CD14-positive monocyte (primary cell): ENCODE measurements at regions not wholly inside any gene's neighbourhood (a gene's known extent, or its start where the extent isn't known, plus 50 kb on each side); places are given as distances from the start of the nearest gene placed in this dataset.

Experiments used
- DNase-seq, 3 donors: peaks; one replicate each; pipeline ENCODE4 v3.0.0-alpha.2; 2011 to 2022
- H2AFZ ChIP-seq: 2 replicates; pipeline ENCODE4 v1.6.0; 2012; ENCODE audit warnings: mild to moderate bottlenecking, low read depth, low read length, inconsistent platforms; ENCODE audit not compliant: insufficient read depth, poor library complexity, severe bottlenecking
- H3K27ac ChIP-seq, 2 donors: 1 replicate in 1 of 2; 2 replicates in 1 of 2; pipeline ENCODE4 v1.5.1; 2012 to 2013; ENCODE audit warnings: low read length in 2 of 2, control low read depth in 1 of 2, inconsistent platforms in 1 of 2, low read depth in 1 of 2, mild to moderate bottlenecking in 1 of 2
- H3K27me3 ChIP-seq, 2 donors: one replicate each; pipeline versions ENCODE4 v1.6.0 to v1.6.1; 2011 to 2013; ENCODE audit warnings: low read length in 2 of 2; ENCODE audit not compliant: control insufficient read depth in 2 of 2, insufficient read depth in 2 of 2
- H3K36me3 ChIP-seq, 2 donors: replicated peaks in 1 of 2; 1 replicate in 1 of 2; 2 replicates in 1 of 2; pipeline versions ENCODE4 v1.5.1 to v1.6.1; 2012 to 2013; ENCODE audit warnings: low read length in 2 of 2, control low read depth in 1 of 2, inconsistent platforms in 1 of 2, mild to moderate bottlenecking in 1 of 2; ENCODE audit not compliant: insufficient read depth in 2 of 2, control insufficient read depth in 1 of 2
- H3K4me1 ChIP-seq, 2 donors: 1 replicate in 1 of 2; 2 replicates in 1 of 2; pipeline versions ENCODE4 v1.5.1 to v1.6.1; 2012 to 2013; ENCODE audit warnings: low read length in 2 of 2, control low read depth in 1 of 2, inconsistent platforms in 1 of 2, mild to moderate bottlenecking in 1 of 2, moderate library complexity in 1 of 2; ENCODE audit not compliant: insufficient read depth in 2 of 2, control insufficient read depth in 1 of 2
- H3K4me2 ChIP-seq: replicated peaks from 2 replicates; pipeline ENCODE3; 2012; ENCODE audit warnings: low read length, moderate library complexity, mild to moderate bottlenecking; ENCODE audit not compliant: poor library complexity, severe bottlenecking; ENCODE audit errors: extremely low read depth
- H3K4me3 ChIP-seq, 3 experiments: fragments of 200-600 bp in 1 of 3; sonication (generic) in 1 of 3; replicated peaks in 1 of 3; 1 replicate in 2 of 3; 2 replicates in 1 of 3; pipeline ENCODE4 v1.5.1; 2011 to 2013; ENCODE audit warnings: low read length in 3 of 3, mild to moderate bottlenecking in 3 of 3, control low read depth in 2 of 3, low read depth in 2 of 3, inconsistent platforms in 1 of 3, moderate library complexity in 1 of 3
- H3K79me2 ChIP-seq: 2 replicates; pipeline ENCODE4 v1.6.0; 2012; ENCODE audit warnings: mild to moderate bottlenecking, control low read depth, inconsistent platforms, low read length, moderate library complexity; ENCODE audit not compliant: insufficient read depth
- H3K9ac ChIP-seq: 2 replicates; pipeline ENCODE4 v1.6.0; 2017; ENCODE audit warnings: low read length, mild to moderate bottlenecking; ENCODE audit not compliant: insufficient read depth, poor library complexity, severe bottlenecking
- H3K9me3 ChIP-seq, 2 donors: replicated peaks in 1 of 2; 1 replicate in 1 of 2; 2 replicates in 1 of 2; pipeline versions ENCODE4 v1.5.1 to v1.6.1; 2012 to 2013; ENCODE audit warnings: low read length in 2 of 2, control low read depth in 1 of 2; ENCODE audit not compliant: control insufficient read depth in 1 of 2, insufficient read depth in 1 of 2
- H4K20me1 ChIP-seq: 2 replicates; pipeline ENCODE4 v1.6.0; 2012; ENCODE audit warnings: mild to moderate bottlenecking, low read length, control low read depth, moderate library complexity; ENCODE audit not compliant: insufficient read depth
- H3K27ac Mint-ChIP-seq, 7 donors: one replicate each; pipeline ENCODE4 v1.8.0; 2020; ENCODE audit warnings: mild to moderate bottlenecking in 7 of 7, mixed read lengths in 7 of 7, moderate library complexity in 6 of 7, inconsistent platforms in 2 of 7
- H3K27me3 Mint-ChIP-seq, 3 donors: one replicate each; pipeline ENCODE4 v1.8.0; 2021 to 2022; ENCODE audit warnings: low read depth in 3 of 3, mild to moderate bottlenecking in 3 of 3, mixed read lengths in 3 of 3, moderate library complexity in 3 of 3, inconsistent platforms in 1 of 3
- H3K36me3 Mint-ChIP-seq, 2 donors: one replicate each; pipeline ENCODE4 v1.8.0; 2020; ENCODE audit warnings: mixed read lengths in 2 of 2, inconsistent platforms in 1 of 2, mild to moderate bottlenecking in 1 of 2
- H3K4me1 Mint-ChIP-seq: one replicate; pipeline ENCODE4 v1.8.0; 2020; ENCODE audit warnings: mild to moderate bottlenecking, mixed read lengths
- H3K4me3 Mint-ChIP-seq, 2 donors: one replicate each; pipeline ENCODE4 v1.8.0; 2020; ENCODE audit warnings: mild to moderate bottlenecking in 2 of 2, mixed read lengths in 2 of 2, moderate library complexity in 1 of 2
- H3K9me3 Mint-ChIP-seq, 7 donors: one replicate each; pipeline ENCODE4 v1.8.0; 2020 to 2022; ENCODE audit warnings: mixed read lengths in 7 of 7, mild to moderate bottlenecking in 6 of 7, moderate library complexity in 6 of 7, inconsistent platforms in 2 of 7
- CTCF ChIP-seq: fragments of 200-600 bp; IDR thresholded peaks from one replicate; pipeline ENCODE4 v1.8.0; 2022; ENCODE audit warnings: antibody characterized with exemption, mild to moderate bottlenecking
- WGBS: methylation state at CpG from one replicate; pipeline ENCODE4 v1.1.5; 2013; ENCODE audit warnings: missing lambda C conversion rate; ENCODE audit not compliant: insufficient coverage; 5-methylcytosine and 5-hydroxymethylcytosine counted together
- intact Hi-C, 2 donors: fragments of 100-400 bp; cut with micrococcal nuclease; formaldehyde crosslinking; loops; one replicate each; pipeline versions ENCODE4 v1.15.0 to v1.15.1; 2023

- no peaks in the 10 kb centered on the region for H3K27me3 Mint-ChIP-seq
- no peak overlapping the region for H3K27ac ChIP-seq
- H2AFZ ChIP-seq = no peak overlapping the region
- H3K27ac Mint-ChIP-seq = no peak overlapping the region
- no peak overlapping the region for H3K4me2 ChIP-seq
- no peaks in the 10 kb centered on the region for H3K79me2 ChIP-seq
- H3K4me1 ChIP-seq = peaks cover 7 to 14% of the 10 kb centered on the region in 2 donors
- no peak overlapping the region for H3K4me3 ChIP-seq
- no peaks in the 10 kb centered on the region for H3K27me3 ChIP-seq
- no peak for DNase-seq
- no peaks in the 10 kb centered on the region for H3K9me3 Mint-ChIP-seq
- H3K9me3 ChIP-seq = no peaks in the 10 kb centered on the region
- H4K20me1 ChIP-seq = no peaks in the 10 kb centered on the region
- H3K36me3 Mint-ChIP-seq = no peaks in the 10 kb centered on the region
- peaks cover 14% of the 10 kb centered on the region for H3K4me1 Mint-ChIP-seq
- H3K9ac ChIP-seq = no peak overlapping the region
- no peak overlapping the region for H3K4me3 Mint-ChIP-seq
- H3K36me3 ChIP-seq = no peaks in the 10 kb centered on the region
- intact Hi-C loops = no loop called here
- TF ChIP-seq CTCF = no peak
Observed at GRCh38 chr11:109937968-109938367, 155.2 kb upstream of the ZC3H12C start.

GRCh38 chr11:109939166-109939810 is 153.9 kb upstream of the ZC3H12C start:
- H3K4me1 Mint-ChIP-seq = peaks cover 14% of the 10 kb centered on the region
- Histone ChIP-seq H4K20me1 (no peaks in the 10 kb centered on the region), H3K4me3 (no peak overlapping the region), H3K27me3 (no peaks in the 10 kb centered on the region), H3K4me1 (peaks cover 7 to 14% of the 10 kb centered on the region in 2 donors), H3K9me3 (no peaks in the 10 kb centered on the region), H3K79me2 (no peaks in the 10 kb centered on the region), H2AFZ (no peak overlapping the region), H3K36me3 (no peaks in the 10 kb centered on the region), H3K9ac (no peak overlapping the region), H3K4me2 (no peak overlapping the region), H3K27ac (no peak overlapping the region)
- H3K36me3 Mint-ChIP-seq = no peaks in the 10 kb centered on the region
- peaks cover 0 to 2% (median 1%) of the 10 kb centered on the region in 3 donors for H3K27me3 Mint-ChIP-seq
- peak in 2 of 3 donors; percentile 14 to 19 for DNase-seq
- no peak overlapping the region for H3K4me3 Mint-ChIP-seq
- peak; percentile 41 for TF ChIP-seq CTCF
- no peaks in the 10 kb centered on the region for H3K9me3 Mint-ChIP-seq
- no peak overlapping the region for H3K27ac Mint-ChIP-seq
- intact Hi-C loops = no loop called here
- WGBS = no CpG with 5 or more reads among the region's 1 CpG
